Coronary artery (tissue), 2 donors: ENCODE measurements at regions not wholly inside any gene's neighbourhood (a gene's known extent, or its start where the extent isn't known, plus 50 kb on each side); places are given as distances from the start of the nearest gene placed in this dataset.

Source experiments
- DNase-seq: peaks from one replicate; pipeline ENCODE4 v3.0.0-alpha.2; 2017; ENCODE audit warnings: low spot score
- H3K27ac ChIP-seq, 2 donors: fragments of 200-600 bp; sonication (generic); one replicate each; pipeline ENCODE4 v1.5.1; 2016 to 2019
- H3K4me3 ChIP-seq: fragments of 200-600 bp; sonication (generic); 2 replicates; pipeline ENCODE4 v1.5.1; 2016; ENCODE audit warnings: mild to moderate bottlenecking, moderate library complexity
- CTCF ChIP-seq: fragments of 200-600 bp; sonication (generic); IDR thresholded peaks from one replicate; pipeline ENCODE4 v1.5.1; 2019; ENCODE audit warnings: antibody characterized with exemption

DNA sequence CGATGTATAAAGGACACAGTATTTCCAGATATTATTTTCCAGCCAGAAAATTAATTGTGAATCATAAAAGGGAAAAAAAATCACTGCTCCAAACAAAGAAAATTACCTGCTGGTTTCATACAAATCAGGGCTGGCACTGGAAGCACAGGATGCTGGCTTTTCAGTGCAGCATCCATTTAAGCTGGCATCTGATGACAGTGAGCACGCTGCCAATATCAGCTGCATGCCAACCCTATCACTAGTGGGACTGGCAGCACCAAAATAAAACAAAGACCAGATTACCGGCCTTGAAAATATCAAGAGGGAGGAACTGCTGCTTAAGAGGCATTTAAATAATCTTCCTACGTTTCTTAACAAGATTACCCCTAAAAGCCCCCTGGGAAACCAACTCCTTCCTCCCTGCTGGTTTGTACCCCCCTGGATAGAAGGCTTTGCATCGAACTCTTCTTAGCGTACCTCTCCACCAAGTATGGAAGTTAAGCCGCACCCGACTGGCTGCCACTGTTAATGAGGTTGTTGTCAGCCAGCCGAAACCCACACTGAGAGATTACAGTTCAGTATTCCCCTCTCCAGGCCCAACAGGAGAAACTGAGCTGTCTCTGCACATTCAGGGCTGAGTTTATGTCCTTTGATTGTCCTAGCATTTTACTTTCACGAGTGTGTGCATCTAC, 257.8 kb downstream of the EFNB2 start:
- TF ChIP-seq CTCF, result no peak
- Histone ChIP-seq H3K4me3 (no peak overlapping the region), H3K27ac (no peak overlapping the region)
- no peak for DNase-seq

GRCh38 chr13:106276876-106277275, 258.6 kb downstream of the EFNB2 start:
- H3K27ac ChIP-seq, result no peak overlapping the region
- no peak for DNase-seq
- H3K4me3 ChIP-seq, result no peak overlapping the region
- TF ChIP-seq CTCF, result no peak

DNA sequence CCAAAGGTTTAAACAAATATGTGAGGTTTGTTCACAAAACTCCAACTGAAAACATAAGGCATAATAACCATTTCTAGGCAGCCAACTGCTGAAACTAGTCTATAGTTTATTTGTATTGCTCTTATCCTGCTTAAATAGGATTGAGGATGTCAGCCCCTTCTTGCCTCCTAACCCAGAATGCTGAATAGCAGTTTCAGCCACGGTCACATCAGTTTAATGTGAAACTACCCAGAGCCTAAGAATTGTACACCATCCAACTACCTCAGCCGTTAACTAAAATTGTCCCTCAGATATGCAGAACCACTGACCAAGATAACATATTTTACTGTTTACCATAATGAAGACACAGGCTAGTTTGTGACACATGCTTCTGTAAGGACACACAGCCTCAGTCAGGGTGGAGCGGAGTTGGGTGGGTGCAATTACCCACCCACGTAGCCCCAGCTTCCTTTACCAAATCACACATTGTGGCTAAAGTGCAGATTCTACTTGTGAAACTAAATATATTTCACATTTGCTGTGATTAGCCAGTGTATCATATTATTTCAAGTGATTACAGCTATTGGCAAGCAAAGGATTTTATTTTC, 259.9 kb downstream of the EFNB2 start:
- DNase-seq, result no peak
- Histone ChIP-seq H3K27ac (no peak overlapping the region), H3K4me3 (no peak overlapping the region)
- TF ChIP-seq CTCF, result no peak

DNA sequence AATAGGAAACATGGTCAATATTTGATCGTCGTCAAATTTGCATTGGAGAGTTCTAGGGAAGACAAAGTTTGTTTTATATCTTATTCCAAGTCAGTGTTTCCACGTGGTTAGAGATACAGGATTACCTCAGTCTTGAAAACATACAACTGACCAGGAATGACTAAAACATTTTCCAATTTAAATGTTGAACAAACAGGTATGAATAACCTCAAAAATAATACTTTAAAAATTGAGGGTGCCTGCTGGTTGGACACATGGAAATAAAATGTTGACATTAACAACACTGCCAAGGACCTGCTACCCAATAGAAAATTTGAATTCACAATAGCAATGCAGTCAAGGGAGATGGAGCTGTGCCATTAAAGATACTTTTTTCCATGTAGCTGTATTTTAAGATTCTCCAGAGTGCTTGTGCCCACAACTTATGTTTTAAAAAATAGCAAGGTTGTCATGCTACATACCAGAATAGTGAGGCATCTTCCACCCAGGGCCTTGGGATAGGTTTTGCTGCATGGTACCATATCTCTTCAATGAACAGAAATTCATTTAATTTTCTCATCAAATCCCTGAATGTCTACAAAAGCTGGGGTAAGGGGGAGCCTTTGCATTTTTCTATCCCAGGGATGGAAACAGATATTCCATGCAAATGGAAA, 260.8 kb downstream of the EFNB2 start:
- TF ChIP-seq CTCF, result no peak
- Histone ChIP-seq H3K27ac (no peak overlapping the region), H3K4me3 (no peak overlapping the region)
- no peak for DNase-seq

GRCh38 chr13:106263801-106264200, 271.7 kb downstream of the EFNB2 start:
- Histone ChIP-seq H3K4me3 (no peak overlapping the region), H3K27ac (no peak overlapping the region)
- TF ChIP-seq CTCF, result no peak
- no peak for DNase-seq

- DNase-seq, result no peak
- no peak overlapping the region for H3K27ac ChIP-seq
- H3K4me3 ChIP-seq, result no peak overlapping the region
- no peak for TF ChIP-seq CTCF
These were observed 272.6 kb downstream of the EFNB2 start for GRCh38 chr13:106262886-106263285.

GRCh38 chr13:106261450-106261849, 274.0 kb downstream of the EFNB2 start:
- no peak for DNase-seq
- no peak overlapping the region for H3K27ac ChIP-seq
- TF ChIP-seq CTCF, result no peak

More at GRCh38 chr13:106261450-106261849, 274.0 kb downstream of the EFNB2 start:
- no peak overlapping the region for H3K4me3 ChIP-seq
